Trophoblast cell (in vitro differentiated cells and primary cell): ENCODE measurements at regions not wholly inside any gene's neighbourhood (a gene's known extent, or its start where the extent isn't known, plus 50 kb on each side); places are given as distances from the start of the nearest gene placed in this dataset.

Experiments used
- DNase-seq, 2 donors: peaks; one replicate each; pipeline ENCODE4 v3.0.0-alpha.2; 2016
- H2AFZ ChIP-seq: 2 replicates; pipeline ENCODE4 v1.6.1; 2013; ENCODE audit warnings: low read length, moderate library complexity, mild to moderate bottlenecking; ENCODE audit not compliant: insufficient read depth, poor library complexity
- H2AK5ac ChIP-seq: 2 replicates; pipeline ENCODE4 v1.6.1; 2013; ENCODE audit warnings: mild to moderate bottlenecking, low read length
- H2BK120ac ChIP-seq: 2 replicates; pipeline ENCODE4 v1.6.1; 2013; ENCODE audit warnings: low read length, mild to moderate bottlenecking, moderate library complexity; ENCODE audit not compliant: insufficient read depth, poor library complexity
- H2BK12ac ChIP-seq: 2 replicates; pipeline ENCODE4 v1.6.1; 2013; ENCODE audit warnings: mild to moderate bottlenecking, low read length, moderate library complexity
- H2BK5ac ChIP-seq: 2 replicates; pipeline ENCODE4 v1.6.1; 2013; ENCODE audit warnings: low read length, low read depth, moderate library complexity, mild to moderate bottlenecking; ENCODE audit not compliant: poor library complexity
- H3K14ac ChIP-seq: 2 replicates; pipeline ENCODE4 v1.6.1; 2013; ENCODE audit warnings: mild to moderate bottlenecking, low read length
- H3K18ac ChIP-seq: 2 replicates; pipeline ENCODE4 v1.6.1; 2013; ENCODE audit warnings: mild to moderate bottlenecking, low read length
- H3K23ac ChIP-seq: 2 replicates; pipeline ENCODE4 v1.6.1; 2013; ENCODE audit warnings: low read length
- H3K27ac ChIP-seq: 2 replicates; pipeline ENCODE4 v1.5.1; 2013; ENCODE audit warnings: low read depth, mild to moderate bottlenecking, inconsistent platforms, low read length, moderate library complexity
- H3K27me3 ChIP-seq: 2 replicates; pipeline ENCODE4 v1.6.1; 2013; ENCODE audit warnings: inconsistent platforms, mild to moderate bottlenecking, low read length, moderate library complexity; ENCODE audit not compliant: insufficient read depth
- H3K36me3 ChIP-seq, 2 experiments: 1 replicate in 1 of 2; 2 replicates in 1 of 2; pipeline ENCODE4 v1.6.1; 2013; ENCODE audit warnings: low read length in 2 of 2, mild to moderate bottlenecking in 2 of 2, moderate library complexity in 1 of 2; ENCODE audit not compliant: insufficient read depth in 2 of 2, control insufficient read depth in 1 of 2
- H3K4ac ChIP-seq: 2 replicates; pipeline ENCODE4 v1.6.1; 2013; ENCODE audit warnings: low read depth, mild to moderate bottlenecking, low read length, moderate library complexity
- H3K4me1 ChIP-seq, 2 experiments: 1 replicate in 1 of 2; 2 replicates in 1 of 2; pipeline ENCODE4 v1.6.1; 2013; ENCODE audit warnings: low read length in 2 of 2, mild to moderate bottlenecking in 2 of 2, moderate library complexity in 1 of 2; ENCODE audit not compliant: insufficient read depth in 2 of 2, control insufficient read depth in 1 of 2
- H3K4me2 ChIP-seq: 2 replicates; pipeline ENCODE4 v1.6.1; 2013; ENCODE audit warnings: inconsistent platforms, mild to moderate bottlenecking, low read length, moderate library complexity
- H3K4me3 ChIP-seq: 2 replicates; pipeline ENCODE4 v1.5.1; 2013; ENCODE audit warnings: mild to moderate bottlenecking, low read depth, low read length, inconsistent platforms
- H3K79me1 ChIP-seq: one replicate; pipeline ENCODE4 v1.6.1; 2013; ENCODE audit warnings: low read length
- H3K79me2 ChIP-seq: 2 replicates; pipeline ENCODE4 v1.6.1; 2013; ENCODE audit warnings: low read length, mild to moderate bottlenecking; ENCODE audit not compliant: control insufficient read depth, insufficient read depth, poor library complexity
- H3K9ac ChIP-seq: 2 replicates; pipeline ENCODE4 v1.6.1; 2013; ENCODE audit warnings: mild to moderate bottlenecking, low read length
- H3K9me3 ChIP-seq: 2 replicates; pipeline ENCODE4 v1.6.1; 2013; ENCODE audit warnings: low read depth, mild to moderate bottlenecking, control low read depth, inconsistent platforms, low read length; ENCODE audit not compliant: insufficient read depth
- H4K12ac ChIP-seq: 2 replicates; pipeline ENCODE4 v1.6.1; 2013; ENCODE audit warnings: low read depth, mild to moderate bottlenecking, low read length, moderate library complexity
- H4K8ac ChIP-seq: 2 replicates; pipeline ENCODE4 v1.6.1; 2013; ENCODE audit warnings: low read depth, mild to moderate bottlenecking, low read length, moderate library complexity
- H4K91ac ChIP-seq: one replicate; pipeline ENCODE4 v1.6.1; 2013; ENCODE audit warnings: low read depth, mild to moderate bottlenecking, low read length, moderate library complexity
- WGBS: extraction: QIAGEN DNeasy Blood & Tissue Kit; methylation state at CpG from one replicate; pipeline ENCODE4 v1.1.7; 2013; ENCODE audit warnings: missing lambda C conversion rate; ENCODE audit not compliant: insufficient read length, insufficient coverage; ENCODE audit errors: extremely low coverage; 5-methylcytosine and 5-hydroxymethylcytosine counted together

- no peaks in the 10 kb centered on the region for H3K79me2 ChIP-seq
- H4K8ac ChIP-seq: no peak overlapping the region
- no peak overlapping the region for H2AFZ ChIP-seq
- H3K27me3 ChIP-seq: no peaks in the 10 kb centered on the region
- no peak overlapping the region for H2AK5ac ChIP-seq
- H3K27ac ChIP-seq: no peak overlapping the region
- no peak overlapping the region for H4K91ac ChIP-seq
- DNase-seq: no peak
- no peak overlapping the region for H3K18ac ChIP-seq
- no CpG with 5 or more reads among the region's 21 CpGs for WGBS
- no peaks in the 10 kb centered on the region for H3K79me1 ChIP-seq
- no peak overlapping the region for H2BK5ac ChIP-seq
- H3K4ac ChIP-seq: no peak overlapping the region
- no peak overlapping the region for H3K23ac ChIP-seq
- H3K14ac ChIP-seq: no peak overlapping the region
- H4K12ac ChIP-seq: no peak overlapping the region
- no peak overlapping the region for H2BK120ac ChIP-seq
- H3K9ac ChIP-seq: no peak overlapping the region
- no peak overlapping the region for H3K4me2 ChIP-seq
- no peak overlapping the region for H3K4me3 ChIP-seq
- H3K4me1 ChIP-seq: no peaks in the 10 kb centered on the region
- H3K36me3 ChIP-seq: no peaks in the 10 kb centered on the region
- no peaks in the 10 kb centered on the region for H3K9me3 ChIP-seq
- no peak overlapping the region for H2BK12ac ChIP-seq
Measured at GRCh38 chr15:97521381-97522285, 438.9 kb upstream of the ARRDC4 start.

GRCh38 chr15:97522347-97522746 is 438.2 kb upstream of the ARRDC4 start:
- Histone ChIP-seq H3K4me1 (no peaks in the 10 kb centered on the region), H4K12ac (peak overlapping the region; percentile 32), H3K18ac (no peak overlapping the region), H4K91ac (no peak overlapping the region), H3K36me3 (no peaks in the 10 kb centered on the region), H3K79me2 (no peaks in the 10 kb centered on the region), H2BK12ac (no peak overlapping the region), H3K4me3 (no peak overlapping the region), H3K27ac (no peak overlapping the region), H3K27me3 (no peaks in the 10 kb centered on the region), H3K79me1 (no peaks in the 10 kb centered on the region), H3K14ac (no peak overlapping the region), H2AFZ (no peak overlapping the region), H3K9me3 (no peaks in the 10 kb centered on the region), H4K8ac (no peak overlapping the region), H2BK120ac (no peak overlapping the region), H3K4ac (no peak overlapping the region), H3K9ac (no peak overlapping the region), H2BK5ac (no peak overlapping the region), H3K23ac (peak overlapping the region; percentile 78), H3K4me2 (no peak overlapping the region), H2AK5ac (no peak overlapping the region)
- no peak for DNase-seq
- WGBS: no CpG with 5 or more reads among the region's 16 CpGs

GRCh38 chr15:97525809-97526208 is 434.7 kb upstream of the ARRDC4 start:
- Histone ChIP-seq H3K4ac (no peak overlapping the region), H2BK5ac (no peak overlapping the region), H3K79me2 (no peaks in the 10 kb centered on the region), H4K12ac (no peak overlapping the region), H4K91ac (no peak overlapping the region), H2AK5ac (no peak overlapping the region), H3K18ac (no peak overlapping the region), H3K36me3 (no peaks in the 10 kb centered on the region), H4K8ac (no peak overlapping the region), H3K27ac (no peak overlapping the region), H3K79me1 (no peaks in the 10 kb centered on the region), H3K9ac (no peak overlapping the region), H2AFZ (no peak overlapping the region), H3K4me2 (no peak overlapping the region), H3K27me3 (no peaks in the 10 kb centered on the region), H3K4me1 (no peaks in the 10 kb centered on the region), H2BK12ac (no peak overlapping the region), H3K4me3 (no peak overlapping the region), H3K23ac (no peak overlapping the region), H3K9me3 (no peaks in the 10 kb centered on the region), H3K14ac (no peak overlapping the region), H2BK120ac (no peak overlapping the region)
- peak in 1 of 2 donors; percentile 31 for DNase-seq

GRCh38 chr15:97528238-97528637 is 432.3 kb upstream of the ARRDC4 start:
- H3K23ac ChIP-seq: no peak overlapping the region
- no peak overlapping the region for H2BK12ac ChIP-seq
- H2BK5ac ChIP-seq: no peak overlapping the region
- WGBS: no CpG with 5 or more reads among the region's 4 CpGs
- H2AK5ac ChIP-seq: no peak overlapping the region
- no peak overlapping the region for H3K14ac ChIP-seq
- no peak overlapping the region for H3K9ac ChIP-seq
- H3K18ac ChIP-seq: no peak overlapping the region
- H3K27me3 ChIP-seq: no peaks in the 10 kb centered on the region
- no peak overlapping the region for H4K91ac ChIP-seq
- no peaks in the 10 kb centered on the region for H3K79me1 ChIP-seq
- H3K4me2 ChIP-seq: no peak overlapping the region
- H4K8ac ChIP-seq: no peak overlapping the region
- no peak overlapping the region for H4K12ac ChIP-seq
- no peak overlapping the region for H2AFZ ChIP-seq
- no peaks in the 10 kb centered on the region for H3K36me3 ChIP-seq
- no peak for DNase-seq
- H3K9me3 ChIP-seq: no peaks in the 10 kb centered on the region
- no peaks in the 10 kb centered on the region for H3K79me2 ChIP-seq
- no peak overlapping the region for H2BK120ac ChIP-seq
- H3K4me1 ChIP-seq: no peaks in the 10 kb centered on the region
- H3K4me3 ChIP-seq: no peak overlapping the region
- no peak overlapping the region for H3K27ac ChIP-seq
- no peak overlapping the region for H3K4ac ChIP-seq
